Breast epithelium (tissue), 3 donors: ENCODE measurements at regions not wholly inside any gene's neighbourhood (a gene's known extent, or its start where the extent isn't known, plus 50 kb on each side); places are given as distances from the start of the nearest gene placed in this dataset.

Experiments
- CTCF ChIP-seq, 3 donors: fragments of 450-650 bp; IDR thresholded peaks; one replicate each; pipeline ENCODE4 v1.5.1; 2016 to 2017; ENCODE audit warnings: antibody characterized with exemption in 3 of 3, mild to moderate bottlenecking in 3 of 3, moderate library complexity in 3 of 3
- POLR2A ChIP-seq: fragments of 450-650 bp; IDR thresholded peaks from one replicate; pipeline ENCODE4 v1.6.1; 2016; ENCODE audit warnings: antibody characterized with exemption, mild to moderate bottlenecking, moderate library complexity

- TF ChIP-seq POLR2A (no peak), CTCF (IDR thresholded peaks at IDR 0.05) (no peak)
Observed at GRCh38 chr15:37625576-37625975, 308.9 kb upstream of the TMCO5A start.
